CD4-positive, alpha-beta T cell (primary cell): ENCODE measurements at regions not wholly inside any gene's neighbourhood (a gene's known extent, or its start where the extent isn't known, plus 50 kb on each side); places are given as distances from the start of the nearest gene placed in this dataset.

Source experiments
- ATAC-seq: fragments of 200-7000 bp; cut with Tn5 transposase; one replicate; pipeline ENCODE4 v1.10.0; 2022; ENCODE audit warnings: mild to moderate bottlenecking; ENCODE audit not compliant: poor library complexity
- CTCF ChIA-PET: fragments of 350-600 bp; sonication (Branson Sonifier 250); formaldehyde crosslinking; loops from one replicate; lab custom pipeline; 2021; ENCODE audit warnings: antibody characterized with exemption, inconsistent platforms; lab: Charles Lee
- POLR2A ChIA-PET: fragments of 350-600 bp; sonication (Branson Sonifier 250); formaldehyde crosslinking; loops from one replicate; lab custom pipeline; 2021; ENCODE audit warnings: antibody characterized with exemption, inconsistent platforms; lab: Charles Lee
- DNase-seq, 14 experiments: peaks; one replicate each; pipeline ENCODE4 v3.0.0-alpha.2; 2013 to 2020; ENCODE audit warnings: mixed read lengths in 2 of 14
- H3K27ac ChIP-seq, 2 donors: one replicate each; pipeline versions ENCODE4 v1.5.1 to v1.7.0; 2013; ENCODE audit warnings: low read length in 2 of 2, low read depth in 1 of 2, mild to moderate bottlenecking in 1 of 2
- H3K27me3 ChIP-seq, 2 experiments: 1 replicate in 1 of 2; 2 replicates in 1 of 2; pipeline versions ENCODE4 v1.6.1 to v1.7.0; 2013; ENCODE audit warnings: low read length in 2 of 2, control low read depth in 1 of 2, mild to moderate bottlenecking in 1 of 2, moderate library complexity in 1 of 2; ENCODE audit not compliant: insufficient read depth in 2 of 2, control insufficient read depth in 1 of 2
- H3K36me3 ChIP-seq: one replicate; pipeline ENCODE4 v1.6.1; 2013; ENCODE audit warnings: low read length, control low read depth; ENCODE audit not compliant: insufficient read depth
- H3K4me1 ChIP-seq: one replicate; pipeline ENCODE4 v1.6.1; 2013; ENCODE audit warnings: low read length, control low read depth; ENCODE audit not compliant: insufficient read depth
- H3K4me3 ChIP-seq: one replicate; pipeline ENCODE4 v1.5.1; 2013; ENCODE audit warnings: mild to moderate bottlenecking, low read length, moderate library complexity
- H3K9me3 ChIP-seq, 2 experiments: 1 replicate in 1 of 2; 2 replicates in 1 of 2; pipeline versions ENCODE4 v1.6.1 to v1.7.0; 2013; ENCODE audit warnings: low read length in 2 of 2, mild to moderate bottlenecking in 2 of 2, control low read depth in 1 of 2, moderate library complexity in 1 of 2; ENCODE audit not compliant: control insufficient read depth in 1 of 2, insufficient read depth in 1 of 2
- H3K27ac Mint-ChIP-seq: one replicate; pipeline ENCODE4 v1.8.0; 2020; ENCODE audit warnings: mixed read lengths
- H3K27me3 Mint-ChIP-seq: one replicate; pipeline ENCODE4 v1.8.0; 2021; ENCODE audit warnings: mixed read lengths
- H3K36me3 Mint-ChIP-seq: one replicate; pipeline ENCODE4 v1.8.0; 2021; ENCODE audit warnings: low read depth, mixed read lengths
- H3K4me1 Mint-ChIP-seq: one replicate; pipeline ENCODE4 v1.8.0; 2021; ENCODE audit warnings: low read depth, mixed read lengths
- H3K4me3 Mint-ChIP-seq: one replicate; pipeline ENCODE4 v1.8.0; 2020; ENCODE audit warnings: mild to moderate bottlenecking, mixed read lengths
- H3K9me3 Mint-ChIP-seq: one replicate; pipeline ENCODE4 v1.8.0; 2020; ENCODE audit warnings: mixed read lengths
- intact Hi-C, 2 experiments: fragments of 100-400 bp; cut with DNase I in 1 of 2; cut with micrococcal nuclease in 1 of 2; formaldehyde crosslinking; loops; one replicate each; pipeline versions ENCODE4 v1.15.1 to v1.9.0; 2023 to 2025; cut with DNase I, micrococcal nuclease
- TF ChIP-seq, protein P1 (sequence below): fragments of 200-600 bp; IDR thresholded peaks from one replicate; pipeline ENCODE4 v1.8.0; 2022; ENCODE audit warnings: antibody characterized with exemption, mild to moderate bottlenecking

DNA sequence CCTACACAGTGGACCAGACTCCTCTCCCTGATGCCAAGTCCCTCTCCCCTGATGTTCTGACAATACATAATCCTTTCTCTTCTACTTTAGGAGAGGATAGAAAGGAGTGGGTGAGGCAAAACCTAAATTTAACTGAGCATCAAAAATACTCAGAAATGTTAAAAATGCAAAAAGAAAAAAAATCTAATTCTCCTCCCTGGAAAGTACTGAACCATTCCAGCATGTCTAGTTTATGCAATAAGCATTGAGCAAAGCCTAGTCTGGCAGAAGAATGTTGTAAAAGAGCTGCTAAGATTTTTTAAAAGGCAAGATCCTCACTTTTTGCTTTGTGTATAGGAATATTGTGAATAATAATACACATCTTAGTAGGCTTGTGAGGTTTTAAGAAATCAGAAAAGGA is 116.6 kb upstream of the STXBP5 start:
- H3K27ac ChIP-seq: no peak overlapping the region
- ChIA-PET CTCF (no interaction called here), POLR2A (no interaction called here)
- no peaks in the 10 kb centered on the region for H3K4me1 Mint-ChIP-seq
- no peak overlapping the region for H3K27ac Mint-ChIP-seq
- no peak overlapping the region for H3K4me3 Mint-ChIP-seq
- no peaks in the 10 kb centered on the region for H3K36me3 Mint-ChIP-seq
- no peaks in the 10 kb centered on the region for H3K36me3 ChIP-seq
- TF ChIP-seq, protein P1, sequence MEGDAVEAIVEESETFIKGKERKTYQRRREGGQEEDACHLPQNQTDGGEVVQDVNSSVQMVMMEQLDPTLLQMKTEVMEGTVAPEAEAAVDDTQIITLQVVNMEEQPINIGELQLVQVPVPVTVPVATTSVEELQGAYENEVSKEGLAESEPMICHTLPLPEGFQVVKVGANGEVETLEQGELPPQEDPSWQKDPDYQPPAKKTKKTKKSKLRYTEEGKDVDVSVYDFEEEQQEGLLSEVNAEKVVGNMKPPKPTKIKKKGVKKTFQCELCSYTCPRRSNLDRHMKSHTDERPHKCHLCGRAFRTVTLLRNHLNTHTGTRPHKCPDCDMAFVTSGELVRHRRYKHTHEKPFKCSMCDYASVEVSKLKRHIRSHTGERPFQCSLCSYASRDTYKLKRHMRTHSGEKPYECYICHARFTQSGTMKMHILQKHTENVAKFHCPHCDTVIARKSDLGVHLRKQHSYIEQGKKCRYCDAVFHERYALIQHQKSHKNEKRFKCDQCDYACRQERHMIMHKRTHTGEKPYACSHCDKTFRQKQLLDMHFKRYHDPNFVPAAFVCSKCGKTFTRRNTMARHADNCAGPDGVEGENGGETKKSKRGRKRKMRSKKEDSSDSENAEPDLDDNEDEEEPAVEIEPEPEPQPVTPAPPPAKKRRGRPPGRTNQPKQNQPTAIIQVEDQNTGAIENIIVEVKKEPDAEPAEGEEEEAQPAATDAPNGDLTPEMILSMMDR: no peak
- H3K9me3 Mint-ChIP-seq: peaks cover 4% of the 10 kb centered on the region
- intact Hi-C loops: no loop called here
- H3K4me1 ChIP-seq: no peaks in the 10 kb centered on the region
- no peak for ATAC-seq
- no peak overlapping the region for H3K4me3 ChIP-seq
- H3K9me3 ChIP-seq: no peaks in the 10 kb centered on the region
- H3K27me3 ChIP-seq: no peaks in the 10 kb centered on the region
- DNase-seq: no peak
- no peaks in the 10 kb centered on the region for H3K27me3 Mint-ChIP-seq

DNA sequence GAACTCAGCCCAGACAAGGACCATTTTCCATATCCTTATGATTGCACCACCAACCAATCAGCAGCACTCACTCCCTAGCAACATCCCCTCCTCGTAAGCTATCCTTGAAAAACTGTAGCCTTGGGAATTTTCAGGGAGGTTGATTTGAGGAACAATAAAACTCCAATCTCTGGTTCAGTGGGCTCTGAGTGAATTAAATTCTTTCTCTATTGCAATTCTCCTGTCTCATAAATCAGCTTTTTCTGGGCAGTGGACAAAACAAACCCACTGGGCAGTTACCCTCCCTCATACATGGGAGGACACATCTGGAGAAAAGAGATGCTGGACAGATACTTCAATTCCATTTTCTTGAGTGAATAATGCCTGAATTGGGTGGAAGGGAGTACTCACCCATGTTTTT is 115.4 kb upstream of the STXBP5 start:
- Histone ChIP-seq H3K36me3 (no peaks in the 10 kb centered on the region), H3K4me1 (no peaks in the 10 kb centered on the region), H3K27ac (no peak overlapping the region), H3K27me3 (no peaks in the 10 kb centered on the region), H3K9me3 (no peaks in the 10 kb centered on the region), H3K4me3 (no peak overlapping the region)
- DNase-seq (no peak), ATAC-seq (no peak)
- H3K36me3 Mint-ChIP-seq: no peaks in the 10 kb centered on the region
- TF ChIP-seq, protein P1: no peak
- no peaks in the 10 kb centered on the region for H3K4me1 Mint-ChIP-seq
- no peaks in the 10 kb centered on the region for H3K27me3 Mint-ChIP-seq
- intact Hi-C loops: no loop called here
- no peak overlapping the region for H3K4me3 Mint-ChIP-seq
- ChIA-PET CTCF (no interaction called here), POLR2A (no interaction called here)
- peaks cover 4% of the 10 kb centered on the region for H3K9me3 Mint-ChIP-seq
- H3K27ac Mint-ChIP-seq: no peak overlapping the region

DNA sequence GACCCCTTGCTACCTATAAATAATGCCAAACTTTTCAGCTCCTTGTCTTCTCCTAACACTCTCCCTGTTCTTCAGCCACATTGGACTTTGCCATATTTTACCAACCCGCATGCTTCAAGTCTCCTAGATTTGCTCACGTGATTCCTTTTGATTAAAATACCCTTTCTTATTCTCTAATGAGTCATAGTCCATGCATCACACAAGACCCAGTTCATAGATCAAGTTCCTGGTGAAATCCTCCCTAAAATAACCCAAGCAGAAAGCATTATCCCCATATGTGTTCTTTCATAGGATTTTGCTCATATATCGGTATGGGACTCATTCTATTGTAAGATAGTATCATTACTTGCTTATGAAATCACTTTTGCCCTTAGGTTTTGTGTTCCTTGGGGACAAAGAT is 108.9 kb upstream of the STXBP5 start:
- Histone ChIP-seq H3K27ac (no peak overlapping the region), H3K36me3 (no peaks in the 10 kb centered on the region), H3K27me3 (no peaks in the 10 kb centered on the region), H3K4me3 (no peak overlapping the region), H3K4me1 (no peaks in the 10 kb centered on the region), H3K9me3 (no peaks in the 10 kb centered on the region)
- POLR2A ChIA-PET: no interaction called here
- Mint-ChIP-seq H3K27me3 (no peaks in the 10 kb centered on the region), H3K36me3 (no peaks in the 10 kb centered on the region), H3K4me1 (no peaks in the 10 kb centered on the region), H3K27ac (no peak overlapping the region), H3K4me3 (no peak overlapping the region), H3K9me3 (peaks cover 2% of the 10 kb centered on the region)
- ATAC-seq (no peak), DNase-seq (no peak)
- intact Hi-C loops: no loop called here
- CTCF ChIA-PET: no interaction called here
- TF ChIP-seq, protein P1: no peak
